ENCODE measurements at regions not wholly inside any gene's neighbourhood (a gene's known extent, or its start where the extent isn't known, plus 50 kb on each side); places are given as distances from the start of the nearest gene placed in this dataset.

DNA sequence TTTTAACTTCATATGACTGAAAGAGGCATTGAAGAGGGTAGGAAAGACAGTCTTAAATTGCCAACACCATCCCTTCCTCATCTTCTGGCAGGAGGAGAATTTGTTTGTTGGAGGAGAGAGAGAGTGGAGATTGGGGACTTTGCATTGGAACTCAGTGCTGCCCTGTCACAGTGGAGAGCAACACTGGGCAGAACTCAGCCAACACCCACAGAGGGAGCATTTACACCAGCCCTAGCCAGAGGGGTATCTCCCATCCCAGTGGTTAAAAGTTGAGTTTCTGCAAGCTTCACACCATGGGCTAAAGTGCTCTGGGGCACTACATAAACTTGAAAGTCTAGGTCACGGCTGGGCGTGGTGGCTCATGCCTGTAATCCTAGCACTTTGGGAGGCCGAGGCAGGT is 174.1 kb downstream of the ANKRD30B start:
- DNase-seq (ENCODE audit: low spot score), result no peak
- no peak for ATAC-seq
- ChIA-PET CTCF (no interaction called here), POLR2A (no interaction called here)
- TF ChIP-seq JAZF1 (CRISPR knock-in tag; IDR thresholded peaks at IDR 0.05) (no peak), ZNF396 (CRISPR knock-in tag; IDR thresholded peaks at IDR 0.05; ENCODE audit: borderline replicate concordance) (no peak)
- H3K36me3 Mint-ChIP-seq, result peaks cover 73% of the 10 kb centered on the region
- no peak overlapping the region for H3K4me3 Mint-ChIP-seq
- H3K4me1 Mint-ChIP-seq, result no peaks in the 10 kb centered on the region
- peaks cover 81% of the 10 kb centered on the region for H3K9me3 Mint-ChIP-seq
- H3K27me3 Mint-ChIP-seq (ENCODE audit: low read depth), result peaks cover 22% of the 10 kb centered on the region
- H3K27ac Mint-ChIP-seq, result no peak overlapping the region

DNA sequence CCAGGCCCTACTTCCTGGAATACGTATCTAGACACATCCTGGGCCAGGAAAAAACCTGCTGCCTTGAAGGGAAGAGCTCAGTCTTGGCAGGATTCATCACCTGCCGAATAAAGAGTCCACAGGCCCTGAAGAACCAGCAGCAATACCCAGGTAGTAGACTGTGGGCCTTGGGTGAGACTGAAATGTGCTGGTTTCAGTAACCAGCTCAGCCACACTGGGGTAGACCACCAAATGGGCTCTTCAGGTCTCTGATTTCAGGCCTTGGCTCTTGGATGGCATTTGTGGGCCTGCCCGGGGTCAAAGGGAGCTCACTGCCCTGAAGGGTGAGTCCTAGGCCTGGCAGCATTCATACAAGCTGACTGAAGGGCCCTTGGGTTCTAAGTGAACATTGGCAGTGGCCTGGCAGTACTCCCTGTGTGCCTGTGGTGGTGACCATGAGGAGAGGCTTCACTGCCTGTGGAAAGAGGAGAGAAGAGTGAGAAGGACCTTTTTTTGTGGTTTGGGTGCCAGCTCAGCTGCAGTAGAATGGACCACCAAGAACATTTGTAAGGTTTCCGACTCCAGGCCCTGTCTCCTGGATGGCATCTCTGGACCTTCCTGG is 175.1 kb downstream of the ANKRD30B start:
- no peak overlapping the region for H3K27ac Mint-ChIP-seq
- no peak overlapping the region for H3K4me3 Mint-ChIP-seq
- peaks cover 77% of the 10 kb centered on the region for H3K9me3 Mint-ChIP-seq
- peaks cover 14% of the 10 kb centered on the region for H3K27me3 Mint-ChIP-seq (ENCODE audit: low read depth)
- no peaks in the 10 kb centered on the region for H3K4me1 Mint-ChIP-seq
- ChIA-PET CTCF (no interaction called here), POLR2A (no interaction called here)
- no peak for TF ChIP-seq ZNF263 (CRISPR knock-in tag; IDR thresholded peaks at IDR 0.05; ENCODE audit: low read depth)
- no peak for TF ChIP-seq SOX15 (CRISPR knock-in tag; IDR thresholded peaks at IDR 0.05)
- no peak for TF ChIP-seq EMX1 (CRISPR knock-in tag; IDR thresholded peaks at IDR 0.05)
- TF ChIP-seq, protein P1, sequence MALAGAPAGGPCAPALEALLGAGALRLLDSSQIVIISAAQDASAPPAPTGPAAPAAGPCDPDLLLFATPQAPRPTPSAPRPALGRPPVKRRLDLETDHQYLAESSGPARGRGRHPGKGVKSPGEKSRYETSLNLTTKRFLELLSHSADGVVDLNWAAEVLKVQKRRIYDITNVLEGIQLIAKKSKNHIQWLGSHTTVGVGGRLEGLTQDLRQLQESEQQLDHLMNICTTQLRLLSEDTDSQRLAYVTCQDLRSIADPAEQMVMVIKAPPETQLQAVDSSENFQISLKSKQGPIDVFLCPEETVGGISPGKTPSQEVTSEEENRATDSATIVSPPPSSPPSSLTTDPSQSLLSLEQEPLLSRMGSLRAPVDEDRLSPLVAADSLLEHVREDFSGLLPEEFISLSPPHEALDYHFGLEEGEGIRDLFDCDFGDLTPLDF (CRISPR knock-in tag; IDR thresholded peaks at IDR 0.05), result no peak
- TF ChIP-seq, protein P2, sequence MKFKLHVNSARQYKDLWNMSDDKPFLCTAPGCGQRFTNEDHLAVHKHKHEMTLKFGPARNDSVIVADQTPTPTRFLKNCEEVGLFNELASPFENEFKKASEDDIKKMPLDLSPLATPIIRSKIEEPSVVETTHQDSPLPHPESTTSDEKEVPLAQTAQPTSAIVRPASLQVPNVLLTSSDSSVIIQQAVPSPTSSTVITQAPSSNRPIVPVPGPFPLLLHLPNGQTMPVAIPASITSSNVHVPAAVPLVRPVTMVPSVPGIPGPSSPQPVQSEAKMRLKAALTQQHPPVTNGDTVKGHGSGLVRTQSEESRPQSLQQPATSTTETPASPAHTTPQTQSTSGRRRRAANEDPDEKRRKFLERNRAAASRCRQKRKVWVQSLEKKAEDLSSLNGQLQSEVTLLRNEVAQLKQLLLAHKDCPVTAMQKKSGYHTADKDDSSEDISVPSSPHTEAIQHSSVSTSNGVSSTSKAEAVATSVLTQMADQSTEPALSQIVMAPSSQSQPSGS (CRISPR knock-in tag; IDR thresholded peaks at IDR 0.05; ENCODE audit: borderline replicate concordance, low read depth), result no peak
- TF ChIP-seq, protein P3, sequence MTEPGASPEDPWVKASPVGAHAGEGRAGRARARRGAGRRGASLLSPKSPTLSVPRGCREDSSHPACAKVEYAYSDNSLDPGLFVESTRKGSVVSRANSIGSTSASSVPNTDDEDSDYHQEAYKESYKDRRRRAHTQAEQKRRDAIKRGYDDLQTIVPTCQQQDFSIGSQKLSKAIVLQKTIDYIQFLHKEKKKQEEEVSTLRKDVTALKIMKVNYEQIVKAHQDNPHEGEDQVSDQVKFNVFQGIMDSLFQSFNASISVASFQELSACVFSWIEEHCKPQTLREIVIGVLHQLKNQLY (CRISPR knock-in tag; IDR thresholded peaks at IDR 0.05), result no peak
- TF ChIP-seq, protein P4, sequence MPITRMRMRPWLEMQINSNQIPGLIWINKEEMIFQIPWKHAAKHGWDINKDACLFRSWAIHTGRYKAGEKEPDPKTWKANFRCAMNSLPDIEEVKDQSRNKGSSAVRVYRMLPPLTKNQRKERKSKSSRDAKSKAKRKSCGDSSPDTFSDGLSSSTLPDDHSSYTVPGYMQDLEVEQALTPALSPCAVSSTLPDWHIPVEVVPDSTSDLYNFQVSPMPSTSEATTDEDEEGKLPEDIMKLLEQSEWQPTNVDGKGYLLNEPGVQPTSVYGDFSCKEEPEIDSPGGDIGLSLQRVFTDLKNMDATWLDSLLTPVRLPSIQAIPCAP (CRISPR knock-in tag; IDR thresholded peaks at IDR 0.05), result no peak
- ATAC-seq (no peak), DNase-seq (ENCODE audit: low spot score) (no peak)
- H3K36me3 Mint-ChIP-seq, result peaks cover 69% of the 10 kb centered on the region

DNA sequence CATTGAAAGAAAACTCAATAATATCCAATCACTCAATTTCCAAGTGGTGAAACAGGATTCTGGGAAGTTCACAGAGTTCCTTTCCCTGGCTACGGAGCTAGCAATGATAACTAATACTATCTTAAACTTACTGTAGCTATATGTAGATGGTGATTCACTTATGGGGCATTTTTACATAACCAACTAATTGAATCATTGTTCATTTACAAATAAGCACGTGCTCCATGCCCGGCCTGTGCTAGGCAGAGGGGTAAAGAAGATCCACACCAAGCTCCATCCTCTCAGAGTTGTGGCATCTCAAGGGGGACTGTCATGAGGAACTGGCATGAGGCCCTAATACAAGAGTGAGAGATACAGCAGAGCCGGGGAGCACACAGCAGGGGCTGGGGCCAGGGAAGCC is 176.3 kb downstream of the ANKRD30B start:
- no peak overlapping the region for H3K4me3 Mint-ChIP-seq
- TF ChIP-seq GTF2I (CRISPR knock-in tag; conservative IDR thresholded peaks at IDR 0.05) (no peak), TP53 (CRISPR knock-in tag; IDR thresholded peaks at IDR 0.05) (no peak), ZNF263 (CRISPR knock-in tag; IDR thresholded peaks at IDR 0.05; ENCODE audit: low read depth) (no peak), ESRRA (CRISPR knock-in tag; IDR thresholded peaks at IDR 0.05; ENCODE audit: borderline replicate concordance) (no peak), NFYB (CRISPR knock-in tag; conservative IDR thresholded peaks at IDR 0.05; ENCODE audit: low read depth) (no peak), JUN (CRISPR knock-in tag; IDR thresholded peaks at IDR 0.05) (no peak)
- TF ChIP-seq, protein P5, sequence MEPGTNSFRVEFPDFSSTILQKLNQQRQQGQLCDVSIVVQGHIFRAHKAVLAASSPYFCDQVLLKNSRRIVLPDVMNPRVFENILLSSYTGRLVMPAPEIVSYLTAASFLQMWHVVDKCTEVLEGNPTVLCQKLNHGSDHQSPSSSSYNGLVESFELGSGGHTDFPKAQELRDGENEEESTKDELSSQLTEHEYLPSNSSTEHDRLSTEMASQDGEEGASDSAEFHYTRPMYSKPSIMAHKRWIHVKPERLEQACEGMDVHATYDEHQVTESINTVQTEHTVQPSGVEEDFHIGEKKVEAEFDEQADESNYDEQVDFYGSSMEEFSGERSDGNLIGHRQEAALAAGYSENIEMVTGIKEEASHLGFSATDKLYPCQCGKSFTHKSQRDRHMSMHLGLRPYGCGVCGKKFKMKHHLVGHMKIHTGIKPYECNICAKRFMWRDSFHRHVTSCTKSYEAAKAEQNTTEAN (CRISPR knock-in tag; IDR thresholded peaks at IDR 0.05), result no peak
- TF ChIP-seq, protein P6, sequence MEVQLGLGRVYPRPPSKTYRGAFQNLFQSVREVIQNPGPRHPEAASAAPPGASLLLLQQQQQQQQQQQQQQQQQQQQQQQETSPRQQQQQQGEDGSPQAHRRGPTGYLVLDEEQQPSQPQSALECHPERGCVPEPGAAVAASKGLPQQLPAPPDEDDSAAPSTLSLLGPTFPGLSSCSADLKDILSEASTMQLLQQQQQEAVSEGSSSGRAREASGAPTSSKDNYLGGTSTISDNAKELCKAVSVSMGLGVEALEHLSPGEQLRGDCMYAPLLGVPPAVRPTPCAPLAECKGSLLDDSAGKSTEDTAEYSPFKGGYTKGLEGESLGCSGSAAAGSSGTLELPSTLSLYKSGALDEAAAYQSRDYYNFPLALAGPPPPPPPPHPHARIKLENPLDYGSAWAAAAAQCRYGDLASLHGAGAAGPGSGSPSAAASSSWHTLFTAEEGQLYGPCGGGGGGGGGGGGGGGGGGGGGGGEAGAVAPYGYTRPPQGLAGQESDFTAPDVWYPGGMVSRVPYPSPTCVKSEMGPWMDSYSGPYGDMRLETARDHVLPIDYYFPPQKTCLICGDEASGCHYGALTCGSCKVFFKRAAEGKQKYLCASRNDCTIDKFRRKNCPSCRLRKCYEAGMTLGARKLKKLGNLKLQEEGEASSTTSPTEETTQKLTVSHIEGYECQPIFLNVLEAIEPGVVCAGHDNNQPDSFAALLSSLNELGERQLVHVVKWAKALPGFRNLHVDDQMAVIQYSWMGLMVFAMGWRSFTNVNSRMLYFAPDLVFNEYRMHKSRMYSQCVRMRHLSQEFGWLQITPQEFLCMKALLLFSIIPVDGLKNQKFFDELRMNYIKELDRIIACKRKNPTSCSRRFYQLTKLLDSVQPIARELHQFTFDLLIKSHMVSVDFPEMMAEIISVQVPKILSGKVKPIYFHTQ (CRISPR knock-in tag; IDR thresholded peaks at IDR 0.05), result no peak
- TF ChIP-seq, protein P7, sequence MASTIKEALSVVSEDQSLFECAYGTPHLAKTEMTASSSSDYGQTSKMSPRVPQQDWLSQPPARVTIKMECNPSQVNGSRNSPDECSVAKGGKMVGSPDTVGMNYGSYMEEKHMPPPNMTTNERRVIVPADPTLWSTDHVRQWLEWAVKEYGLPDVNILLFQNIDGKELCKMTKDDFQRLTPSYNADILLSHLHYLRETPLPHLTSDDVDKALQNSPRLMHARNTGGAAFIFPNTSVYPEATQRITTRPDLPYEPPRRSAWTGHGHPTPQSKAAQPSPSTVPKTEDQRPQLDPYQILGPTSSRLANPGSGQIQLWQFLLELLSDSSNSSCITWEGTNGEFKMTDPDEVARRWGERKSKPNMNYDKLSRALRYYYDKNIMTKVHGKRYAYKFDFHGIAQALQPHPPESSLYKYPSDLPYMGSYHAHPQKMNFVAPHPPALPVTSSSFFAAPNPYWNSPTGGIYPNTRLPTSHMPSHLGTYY (CRISPR knock-in tag; IDR thresholded peaks at IDR 0.05), result no peak
- TF ChIP-seq, protein P8, sequence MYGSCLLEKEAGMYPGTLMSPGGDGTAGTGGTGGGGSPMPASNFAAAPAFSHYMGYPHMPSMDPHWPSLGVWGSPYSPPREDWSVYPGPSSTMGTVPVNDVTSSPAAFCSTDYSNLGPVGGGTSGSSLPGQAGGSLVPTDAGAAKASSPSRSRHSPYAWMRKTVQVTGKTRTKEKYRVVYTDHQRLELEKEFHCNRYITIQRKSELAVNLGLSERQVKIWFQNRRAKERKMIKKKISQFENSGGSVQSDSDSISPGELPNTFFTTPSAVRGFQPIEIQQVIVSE (CRISPR knock-in tag; IDR thresholded peaks at IDR 0.05; ENCODE audit: borderline replicate concordance), result no peak
- TF ChIP-seq, protein P9, sequence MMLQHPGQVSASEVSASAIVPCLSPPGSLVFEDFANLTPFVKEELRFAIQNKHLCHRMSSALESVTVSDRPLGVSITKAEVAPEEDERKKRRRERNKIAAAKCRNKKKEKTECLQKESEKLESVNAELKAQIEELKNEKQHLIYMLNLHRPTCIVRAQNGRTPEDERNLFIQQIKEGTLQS (CRISPR knock-in tag; conservative IDR thresholded peaks at IDR 0.05), result no peak
- TF ChIP-seq, protein P10, sequence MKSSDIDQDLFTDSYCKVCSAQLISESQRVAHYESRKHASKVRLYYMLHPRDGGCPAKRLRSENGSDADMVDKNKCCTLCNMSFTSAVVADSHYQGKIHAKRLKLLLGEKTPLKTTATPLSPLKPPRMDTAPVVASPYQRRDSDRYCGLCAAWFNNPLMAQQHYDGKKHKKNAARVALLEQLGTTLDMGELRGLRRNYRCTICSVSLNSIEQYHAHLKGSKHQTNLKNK (CRISPR knock-in tag; IDR thresholded peaks at IDR 0.05), result no peak
- H3K4me1 Mint-ChIP-seq, result no peaks in the 10 kb centered on the region
- DNase-seq (ENCODE audit: low spot score) (no peak), ATAC-seq (no peak)
- no peak overlapping the region for H3K27ac Mint-ChIP-seq
- peaks cover 80% of the 10 kb centered on the region for H3K9me3 Mint-ChIP-seq
- ChIA-PET CTCF (no interaction called here), POLR2A (no interaction called here)
- peaks cover 19% of the 10 kb centered on the region for H3K27me3 Mint-ChIP-seq (ENCODE audit: low read depth)
- H3K36me3 Mint-ChIP-seq, result peaks cover 70% of the 10 kb centered on the region

Data from WTC11 (cell line).